ENCODE measurements at regions not wholly inside any gene's neighbourhood (a gene's known extent, or its start where the extent isn't known, plus 50 kb on each side); places are given as distances from the start of the nearest gene placed in this dataset.

GRCh38 chr13:84139561-84140158 is 257.4 kb upstream of the SLITRK1 start:
- DNase-seq (ENCODE audit: low spot score) = no peak

- DNase-seq (ENCODE audit: low spot score) = peak; percentile 74
Measured at GRCh38 chr13:84137292-84137691, 255.0 kb upstream of the SLITRK1 start.

GRCh38 chr13:84136582-84136981 is 254.3 kb upstream of the SLITRK1 start:
- peak; percentile 38 for DNase-seq (ENCODE audit: low spot score)

GRCh38 chr13:84132491-84132890 is 250.2 kb upstream of the SLITRK1 start:
- DNase-seq (ENCODE audit: low spot score) = no peak

GRCh38 chr13:84131249-84131648 is 249.0 kb upstream of the SLITRK1 start:
- no peak for DNase-seq (ENCODE audit: low spot score)

GRCh38 chr13:84130495-84131114 is 248.3 kb upstream of the SLITRK1 start:
- no peak for DNase-seq (ENCODE audit: low spot score)

- no peak for DNase-seq (ENCODE audit: low spot score)
Measured at GRCh38 chr13:84129966-84130365, 247.7 kb upstream of the SLITRK1 start.

- DNase-seq (ENCODE audit: low spot score) = no peak
Measured at GRCh38 chr13:84127597-84128128, 245.4 kb upstream of the SLITRK1 start.

GRCh38 chr13:84126671-84127171 is 244.4 kb upstream of the SLITRK1 start:
- peak; percentile 50 for DNase-seq (ENCODE audit: low spot score)

GRCh38 chr13:84121456-84121855 is 239.2 kb upstream of the SLITRK1 start:
- no peak for DNase-seq (ENCODE audit: low spot score)

- no peak for DNase-seq (ENCODE audit: low spot score)
Measured at GRCh38 chr13:84118839-84119409, 236.7 kb upstream of the SLITRK1 start.

- no peak for DNase-seq (ENCODE audit: low spot score)
Measured at GRCh38 chr13:84098273-84098672, 216.0 kb upstream of the SLITRK1 start.

GRCh38 chr13:84097148-84097547 is 214.9 kb upstream of the SLITRK1 start:
- DNase-seq (ENCODE audit: low spot score) = no peak

- DNase-seq (ENCODE audit: low spot score) = no peak
Measured at GRCh38 chr13:84096216-84096615, 213.9 kb upstream of the SLITRK1 start.

GRCh38 chr13:84088996-84089395 is 206.7 kb upstream of the SLITRK1 start:
- DNase-seq (ENCODE audit: low spot score) = no peak

- no peak for DNase-seq (ENCODE audit: low spot score)
Measured at GRCh38 chr13:84086847-84087162, 204.5 kb upstream of the SLITRK1 start.

GRCh38 chr13:84086098-84086846 is 204.0 kb upstream of the SLITRK1 start:
- peak; percentile 12 for DNase-seq (ENCODE audit: low spot score)

GRCh38 chr13:84082462-84082861 is 200.2 kb upstream of the SLITRK1 start:
- no peak for DNase-seq (ENCODE audit: low spot score)

GRCh38 chr13:84080748-84081530 is 198.7 kb upstream of the SLITRK1 start:
- DNase-seq (ENCODE audit: low spot score) = no peak

- no peak for DNase-seq (ENCODE audit: low spot score)
Measured at GRCh38 chr13:84077271-84077670, 195.0 kb upstream of the SLITRK1 start.

- DNase-seq (ENCODE audit: low spot score) = no peak
Measured at GRCh38 chr13:84076280-84076679, 194.0 kb upstream of the SLITRK1 start.

GRCh38 chr13:84050536-84050935 is 168.3 kb upstream of the SLITRK1 start:
- no peak for DNase-seq (ENCODE audit: low spot score)
